ENCODE measurements at regions not wholly inside any gene's neighbourhood (a gene's known extent, or its start where the extent isn't known, plus 50 kb on each side); places are given as distances from the start of the nearest gene placed in this dataset.

DNA sequence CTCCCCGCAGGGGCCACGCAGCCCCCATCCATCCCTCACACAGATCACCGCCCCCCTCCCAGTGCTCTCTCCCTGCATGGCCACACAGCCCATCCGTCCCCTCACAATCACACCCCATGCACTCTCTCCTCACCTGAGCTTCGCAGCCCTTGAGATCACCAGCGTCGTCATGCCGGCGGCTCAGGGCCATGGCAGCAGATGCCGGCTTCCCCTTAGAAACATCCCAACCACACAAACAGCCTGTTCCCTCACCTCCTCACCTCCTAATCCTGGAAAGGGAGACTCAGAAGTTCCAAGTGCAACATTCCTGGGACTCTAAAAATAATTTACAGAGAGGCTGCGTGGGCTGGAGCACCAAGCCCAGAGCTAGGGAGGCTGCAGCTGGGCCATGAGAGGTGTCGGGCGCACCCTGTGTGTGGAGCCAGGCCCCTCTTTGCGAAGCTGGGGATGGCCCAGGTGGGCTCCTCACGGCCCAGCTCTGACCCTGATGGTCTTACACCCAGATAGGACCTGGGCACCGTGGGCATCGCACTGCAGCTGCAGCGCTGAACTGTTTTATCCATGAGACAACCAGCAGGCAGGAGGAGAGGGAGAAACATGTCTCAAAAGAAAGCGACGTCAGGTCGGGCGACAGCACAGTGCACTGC, 125.3 kb downstream of the DLL1 start (continued):
- no peak for TF ChIP-seq RNF2 (IDR thresholded peaks at IDR 0.05; ENCODE audit: borderline replicate concordance, low read depth, low read length, missing control alignments, poor library complexity, severe bottlenecking)

All from H1 (cell line).